ENCODE measurements at regions not wholly inside any gene's neighbourhood (a gene's known extent, or its start where the extent isn't known, plus 50 kb on each side); places are given as distances from the start of the nearest gene placed in this dataset.

DNA sequence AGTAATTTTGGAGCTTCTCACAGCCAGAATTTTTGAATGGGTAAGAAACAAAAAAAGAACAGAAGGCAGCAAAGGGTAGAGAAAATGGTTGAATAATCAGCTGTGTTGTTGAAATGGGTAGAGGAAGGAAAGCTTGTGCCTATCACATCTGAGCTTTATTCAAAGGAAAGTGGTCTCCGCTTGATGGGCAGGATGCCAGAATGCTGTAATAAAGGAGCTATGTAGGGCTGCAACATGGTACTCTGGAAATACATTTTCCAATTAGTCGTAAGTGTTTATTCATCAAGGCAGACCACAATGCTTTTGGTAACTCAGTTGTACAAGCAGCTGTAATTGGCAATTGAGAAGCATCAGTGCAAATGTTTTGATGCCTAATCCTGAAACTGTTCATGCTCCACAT is 196.9 kb downstream of the ICOS start:
- CTCF ChIA-PET = no interaction called here
- intact Hi-C loops (cut with micrococcal nuclease; ENCODE audit: unreplicated experiment) = no loop called here
- Mint-ChIP-seq H3K36me3 (ENCODE audit: insufficient read depth, unreplicated experiment) (no peaks in the 10 kb centered on the region), H3K27ac (ENCODE audit: unreplicated experiment) (no peak overlapping the region), H3K9me3 (ENCODE audit: low read depth, unreplicated experiment) (no peaks in the 10 kb centered on the region), H3K4me3 (ENCODE audit: low read depth, unreplicated experiment) (no peak overlapping the region), H3K27me3 (ENCODE audit: unreplicated experiment) (peaks cover 72% of the 10 kb centered on the region), H3K4me1 (ENCODE audit: low read depth, unreplicated experiment) (no peaks in the 10 kb centered on the region)
- TF ChIP-seq, protein P1, sequence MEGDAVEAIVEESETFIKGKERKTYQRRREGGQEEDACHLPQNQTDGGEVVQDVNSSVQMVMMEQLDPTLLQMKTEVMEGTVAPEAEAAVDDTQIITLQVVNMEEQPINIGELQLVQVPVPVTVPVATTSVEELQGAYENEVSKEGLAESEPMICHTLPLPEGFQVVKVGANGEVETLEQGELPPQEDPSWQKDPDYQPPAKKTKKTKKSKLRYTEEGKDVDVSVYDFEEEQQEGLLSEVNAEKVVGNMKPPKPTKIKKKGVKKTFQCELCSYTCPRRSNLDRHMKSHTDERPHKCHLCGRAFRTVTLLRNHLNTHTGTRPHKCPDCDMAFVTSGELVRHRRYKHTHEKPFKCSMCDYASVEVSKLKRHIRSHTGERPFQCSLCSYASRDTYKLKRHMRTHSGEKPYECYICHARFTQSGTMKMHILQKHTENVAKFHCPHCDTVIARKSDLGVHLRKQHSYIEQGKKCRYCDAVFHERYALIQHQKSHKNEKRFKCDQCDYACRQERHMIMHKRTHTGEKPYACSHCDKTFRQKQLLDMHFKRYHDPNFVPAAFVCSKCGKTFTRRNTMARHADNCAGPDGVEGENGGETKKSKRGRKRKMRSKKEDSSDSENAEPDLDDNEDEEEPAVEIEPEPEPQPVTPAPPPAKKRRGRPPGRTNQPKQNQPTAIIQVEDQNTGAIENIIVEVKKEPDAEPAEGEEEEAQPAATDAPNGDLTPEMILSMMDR (IDR thresholded peaks at IDR 0.05; ENCODE audit: unreplicated experiment) = no peak
- no TSS peak for BruUV-seq (replicated peaks)
- no peak for DNase-seq

DNA sequence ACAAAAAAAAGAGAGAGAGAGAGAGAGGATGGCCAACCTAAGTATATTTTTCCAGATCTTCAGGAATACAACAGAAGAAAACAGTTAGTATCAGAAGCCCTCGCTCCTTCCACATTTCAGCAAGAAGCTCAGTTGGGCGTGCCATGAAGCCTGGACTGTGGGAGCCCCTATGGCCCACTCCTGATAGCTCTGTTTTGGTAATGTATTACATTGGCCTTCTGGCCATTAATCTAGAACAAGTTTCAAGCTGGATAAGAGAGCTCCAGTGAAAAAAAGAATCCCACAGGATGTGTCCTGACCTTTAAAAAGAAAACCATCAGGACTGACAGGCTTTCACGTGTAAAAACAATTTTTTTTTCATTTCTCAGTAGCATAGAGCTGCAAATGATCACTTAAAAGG is 197.9 kb downstream of the ICOS start:
- CTCF ChIA-PET = interaction anchor here (0.6 kb wide), 1 partner anchor 10 kb away, joined by 3 read pairs; no protein-coding TSS in a partner anchor
- Mint-ChIP-seq H3K4me3 (ENCODE audit: low read depth, unreplicated experiment) (no peak overlapping the region), H3K27me3 (ENCODE audit: unreplicated experiment) (peaks cover 78% of the 10 kb centered on the region), H3K27ac (ENCODE audit: unreplicated experiment) (no peak overlapping the region), H3K36me3 (ENCODE audit: insufficient read depth, unreplicated experiment) (no peaks in the 10 kb centered on the region), H3K4me1 (ENCODE audit: low read depth, unreplicated experiment) (no peaks in the 10 kb centered on the region), H3K9me3 (ENCODE audit: low read depth, unreplicated experiment) (no peaks in the 10 kb centered on the region)
- no peak for DNase-seq
- no TSS peak for BruUV-seq (replicated peaks)
- TF ChIP-seq, protein P1 (IDR thresholded peaks at IDR 0.05; ENCODE audit: unreplicated experiment) = no peak
- intact Hi-C loops (cut with micrococcal nuclease; ENCODE audit: unreplicated experiment) = no loop called here

DNA sequence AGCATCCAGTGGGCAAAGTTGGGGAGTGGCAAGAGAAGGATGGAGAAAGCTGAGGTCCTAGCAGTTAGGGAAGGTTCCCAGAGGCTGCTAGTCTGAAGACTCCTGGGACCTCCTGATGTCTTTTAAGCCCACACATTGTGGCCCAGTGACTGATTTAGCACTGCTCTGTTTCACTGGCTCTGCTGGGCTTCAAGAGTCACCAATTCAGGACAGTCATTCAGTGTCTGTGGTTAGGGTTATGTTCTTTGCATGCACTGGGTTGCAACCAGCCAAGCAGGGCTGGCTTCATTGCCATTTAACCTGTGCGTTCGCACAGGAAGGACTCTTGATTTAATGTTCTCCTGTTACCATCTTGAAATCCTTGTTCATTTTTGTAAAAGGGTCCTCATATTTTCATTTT is 199.2 kb downstream of the ICOS start:
- no TSS peak for BruUV-seq (replicated peaks)
- no peak for DNase-seq
- intact Hi-C loops (cut with micrococcal nuclease; ENCODE audit: unreplicated experiment) = no loop called here
- Mint-ChIP-seq H3K4me3 (ENCODE audit: low read depth, unreplicated experiment) (no peak overlapping the region), H3K27ac (ENCODE audit: unreplicated experiment) (no peak overlapping the region), H3K4me1 (ENCODE audit: low read depth, unreplicated experiment) (no peaks in the 10 kb centered on the region), H3K27me3 (ENCODE audit: unreplicated experiment) (peaks cover 78% of the 10 kb centered on the region), H3K9me3 (ENCODE audit: low read depth, unreplicated experiment) (no peaks in the 10 kb centered on the region), H3K36me3 (ENCODE audit: insufficient read depth, unreplicated experiment) (no peaks in the 10 kb centered on the region)
- CTCF ChIA-PET = interaction anchor here (0.6 kb wide), 1 partner anchor 52 kb away, joined by 4 read pairs; no protein-coding TSS in a partner anchor
- TF ChIP-seq, protein P1 (IDR thresholded peaks at IDR 0.05; ENCODE audit: unreplicated experiment) = no peak

DNA sequence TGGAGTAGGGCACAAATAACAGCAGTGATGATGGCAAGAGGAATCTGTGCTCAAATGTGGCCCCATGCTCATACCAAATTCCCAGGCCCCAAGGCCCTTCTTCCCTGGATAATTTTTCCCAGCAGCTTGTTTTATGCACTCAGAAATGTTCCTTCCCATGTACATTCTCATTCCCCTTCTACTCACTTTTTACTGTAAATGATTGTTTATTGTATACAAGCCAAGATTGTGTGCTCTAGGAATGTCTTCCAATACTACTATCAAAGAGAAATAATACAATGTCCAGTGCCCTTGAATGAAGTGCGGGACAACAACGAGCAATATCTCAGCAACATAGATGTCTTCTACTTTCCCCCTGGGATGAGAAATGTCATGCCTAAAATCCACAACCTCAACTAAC is 201.6 kb downstream of the ICOS start:
- TF ChIP-seq, protein P1 (IDR thresholded peaks at IDR 0.05; ENCODE audit: unreplicated experiment) = no peak
- Mint-ChIP-seq H3K27me3 (ENCODE audit: unreplicated experiment) (peaks cover 88% of the 10 kb centered on the region), H3K9me3 (ENCODE audit: low read depth, unreplicated experiment) (no peaks in the 10 kb centered on the region), H3K4me1 (ENCODE audit: low read depth, unreplicated experiment) (no peaks in the 10 kb centered on the region), H3K4me3 (ENCODE audit: low read depth, unreplicated experiment) (no peak overlapping the region), H3K27ac (ENCODE audit: unreplicated experiment) (no peak overlapping the region), H3K36me3 (ENCODE audit: insufficient read depth, unreplicated experiment) (no peaks in the 10 kb centered on the region)
- no peak for DNase-seq
- no TSS peak for BruUV-seq (replicated peaks)
- intact Hi-C loops (cut with micrococcal nuclease; ENCODE audit: unreplicated experiment) = no loop called here
- CTCF ChIA-PET = no interaction called here
